ENCODE measurements at regions not wholly inside any gene's neighbourhood (a gene's known extent, or its start where the extent isn't known, plus 50 kb on each side); places are given as distances from the start of the nearest gene placed in this dataset.

- no peak for DNase-seq
These were observed 89.0 kb downstream of the MRPL46 start for GRCh38 chr15:88378188-88378637.

- DNase-seq, result no peak
These were observed 89.7 kb downstream of the MRPL46 start for GRCh38 chr15:88377509-88377908.

- no peak for DNase-seq
These were observed 90.5 kb downstream of the MRPL46 start for GRCh38 chr15:88376574-88377174.

- DNase-seq, result no peak
These were observed 91.8 kb downstream of the MRPL46 start for GRCh38 chr15:88375234-88375927.

GRCh38 chr15:88365124-88365523 is 102.1 kb downstream of the MRPL46 start:
- DNase-seq, result no peak

GRCh38 chr15:88348579-88349230 is 92.2 kb upstream of the NTRK3 start:
- no peak for DNase-seq

- no peak for DNase-seq
These were observed 89.4 kb upstream of the NTRK3 start for GRCh38 chr15:88345962-88346361.

- no peak for DNase-seq
These were observed 88.2 kb upstream of the NTRK3 start for GRCh38 chr15:88344786-88345185.

- DNase-seq, result no peak
These were observed 86.1 kb upstream of the NTRK3 start for GRCh38 chr15:88342666-88343065.

GRCh38 chr15:88341653-88342052 is 85.1 kb upstream of the NTRK3 start:
- no peak for DNase-seq

- no peak for DNase-seq
These were observed 84.5 kb upstream of the NTRK3 start for GRCh38 chr15:88341006-88341405.

GRCh38 chr15:88337993-88338392 is 81.5 kb upstream of the NTRK3 start:
- DNase-seq, result no peak

GRCh38 chr15:88335074-88335473 is 78.5 kb upstream of the NTRK3 start:
- no peak for DNase-seq

- no peak for DNase-seq
These were observed 77.9 kb upstream of the NTRK3 start for GRCh38 chr15:88334436-88334835.

GRCh38 chr15:88331291-88331690 is 74.8 kb upstream of the NTRK3 start:
- DNase-seq, result peak; percentile 56 to 67

- DNase-seq, result no peak
These were observed 70.4 kb upstream of the NTRK3 start for GRCh38 chr15:88326924-88327323.

- no peak for DNase-seq
These were observed 68.2 kb upstream of the NTRK3 start for GRCh38 chr15:88324741-88325065.

- DNase-seq, result no peak
These were observed 67.6 kb upstream of the NTRK3 start for GRCh38 chr15:88323976-88324740.

GRCh38 chr15:88323468-88323867 is 66.9 kb upstream of the NTRK3 start:
- no peak for DNase-seq

- DNase-seq, result no peak
These were observed 65.9 kb upstream of the NTRK3 start for GRCh38 chr15:88322461-88322860.

GRCh38 chr15:88321271-88321670 is 64.7 kb upstream of the NTRK3 start:
- DNase-seq, result no peak

GRCh38 chr15:88316586-88316985 is 60.0 kb upstream of the NTRK3 start:
- no peak for DNase-seq

GRCh38 chr15:88315221-88315878 is 58.8 kb upstream of the NTRK3 start:
- DNase-seq, result no peak

All from stimulated activated CD4-positive, alpha-beta T cell treated with anti-CD3 and anti-CD28 coated beads, Interleukin-2, amount 100 ng/mL, for 48 hours (primary cell).